Mesenchymal stem cell (in vitro differentiated cells and primary cell): ENCODE measurements at regions not wholly inside any gene's neighbourhood (a gene's known extent, or its start where the extent isn't known, plus 50 kb on each side); places are given as distances from the start of the nearest gene placed in this dataset.

ENCODE experiments used
- DNase-seq: peaks from one replicate; pipeline ENCODE4 v3.0.0-alpha.2; 2013
- H2AFZ ChIP-seq: one replicate; pipeline ENCODE4 v1.6.1; 2013; ENCODE audit warnings: low read depth, mild to moderate bottlenecking, control low read depth, inconsistent platforms, low read length, moderate library complexity
- H2AK5ac ChIP-seq: 2 replicates; pipeline ENCODE4 v1.6.1; 2013; ENCODE audit warnings: low read length, moderate library complexity, mild to moderate bottlenecking, inconsistent platforms; ENCODE audit not compliant: severe bottlenecking
- H2BK120ac ChIP-seq: one replicate; pipeline ENCODE4 v1.6.1; 2013; ENCODE audit warnings: low read depth, mild to moderate bottlenecking, inconsistent platforms, low read length, moderate library complexity
- H2BK12ac ChIP-seq, 2 experiments: one replicate each; pipeline ENCODE4 v1.6.1; 2013; ENCODE audit warnings: inconsistent platforms in 2 of 2, low read length in 2 of 2, mild to moderate bottlenecking in 2 of 2, moderate library complexity in 2 of 2, control low read depth in 1 of 2
- H2BK15ac ChIP-seq: one replicate; pipeline ENCODE4 v1.6.1; 2013; ENCODE audit warnings: mild to moderate bottlenecking, low read depth, inconsistent platforms; ENCODE audit not compliant: poor library complexity, severe bottlenecking
- H2BK5ac ChIP-seq: 2 replicates; pipeline ENCODE4 v1.6.1; 2013; ENCODE audit warnings: low read depth, mild to moderate bottlenecking, low read length, control low read depth, inconsistent platforms; ENCODE audit not compliant: poor library complexity, severe bottlenecking
- H3K14ac ChIP-seq, 2 experiments: one replicate each; pipeline ENCODE4 v1.6.1; 2013; ENCODE audit warnings: inconsistent platforms in 2 of 2, low read length in 2 of 2, control low read depth in 1 of 2, mild to moderate bottlenecking in 1 of 2, moderate library complexity in 1 of 2
- H3K18ac ChIP-seq, 2 experiments: one replicate each; pipeline ENCODE4 v1.6.1; 2013; ENCODE audit warnings: inconsistent platforms in 2 of 2, low read length in 2 of 2, control low read depth in 1 of 2, low read depth in 1 of 2, mild to moderate bottlenecking in 1 of 2
- H3K23ac ChIP-seq, 2 experiments: one replicate each; pipeline ENCODE4 v1.6.1; 2013; ENCODE audit warnings: inconsistent platforms in 2 of 2, low read length in 2 of 2, mild to moderate bottlenecking in 2 of 2, moderate library complexity in 2 of 2, control low read depth in 1 of 2
- H3K27ac ChIP-seq: 2 replicates; pipeline ENCODE4 v1.5.1; 2013; ENCODE audit warnings: mild to moderate bottlenecking, moderate library complexity, low read length, control low read depth, inconsistent platforms; ENCODE audit not compliant: poor library complexity, severe bottlenecking
- H3K27me3 ChIP-seq, 2 experiments: 2 replicates each; pipeline versions ENCODE4 v1.6.1 to v1.7.0; 2013; ENCODE audit warnings: low read length in 2 of 2, mild to moderate bottlenecking in 2 of 2, moderate library complexity in 2 of 2, control low read depth in 1 of 2, inconsistent platforms in 1 of 2; ENCODE audit not compliant: control insufficient read depth in 1 of 2, insufficient read depth in 1 of 2
- H3K36me3 ChIP-seq, 2 experiments: 2 replicates each; pipeline versions ENCODE4 v1.6.1 to v1.7.0; 2013; ENCODE audit warnings: low read length in 2 of 2, control low read depth in 1 of 2, inconsistent platforms in 1 of 2, low read depth in 1 of 2, mild to moderate bottlenecking in 1 of 2; ENCODE audit not compliant: insufficient read depth in 2 of 2, control insufficient read depth in 1 of 2
- H3K4ac ChIP-seq, 2 experiments: one replicate each; pipeline ENCODE4 v1.6.1; 2013; ENCODE audit warnings: inconsistent platforms in 2 of 2, low read length in 2 of 2, mild to moderate bottlenecking in 2 of 2, moderate library complexity in 2 of 2, control low read depth in 1 of 2, low read depth in 1 of 2
- H3K4me1 ChIP-seq: 2 replicates; pipeline ENCODE4 v1.6.1; 2013; ENCODE audit warnings: low read depth, low read length, control low read depth; ENCODE audit not compliant: control insufficient read depth, insufficient read depth
- H3K4me2 ChIP-seq: 2 replicates; pipeline ENCODE4 v1.6.1; 2013; ENCODE audit warnings: low read length, mild to moderate bottlenecking, inconsistent platforms; ENCODE audit not compliant: poor library complexity, severe bottlenecking
- H3K4me3 ChIP-seq, 2 experiments: 2 replicates each; pipeline versions ENCODE4 v1.5.1 to v1.7.0; 2013; ENCODE audit warnings: low read length in 2 of 2, mild to moderate bottlenecking in 2 of 2, control low read depth in 1 of 2, low read depth in 1 of 2; ENCODE audit not compliant: insufficient read depth in 1 of 2
- H3K79me1 ChIP-seq: replicated peaks from 2 replicates; pipeline ENCODE4 v1.6.1; 2013; ENCODE audit warnings: mild to moderate bottlenecking, control low read depth, low read length, inconsistent platforms; ENCODE audit not compliant: poor library complexity, severe bottlenecking
- H3K9ac ChIP-seq: 2 replicates; pipeline ENCODE4 v1.7.0; 2013; ENCODE audit warnings: mild to moderate bottlenecking, low read length, moderate library complexity
- H3K9me3 ChIP-seq: 2 replicates; pipeline ENCODE4 v1.7.0; 2013; ENCODE audit warnings: mild to moderate bottlenecking, low read length; ENCODE audit not compliant: control insufficient read depth
- H4K8ac ChIP-seq: one replicate; pipeline ENCODE4 v1.6.1; 2013; ENCODE audit warnings: inconsistent platforms, mild to moderate bottlenecking, low read length, moderate library complexity
- H4K91ac ChIP-seq: one replicate; pipeline ENCODE4 v1.6.1; 2013; ENCODE audit warnings: mild to moderate bottlenecking, low read length, inconsistent platforms
- WGBS: methylation state at CpG from one replicate; pipeline ENCODE4 v1.1.7; 2013; ENCODE audit warnings: mixed read lengths; 5-methylcytosine and 5-hydroxymethylcytosine counted together

- Histone ChIP-seq H3K4me1 (peaks cover 1% of the 10 kb centered on the region), H3K27ac (no peak overlapping the region), H2BK12ac (no peak overlapping the region), H4K91ac (no peak overlapping the region), H3K4me2 (no peak overlapping the region), H3K9me3 (no peaks in the 10 kb centered on the region), H3K4me3 (no peak overlapping the region), H3K18ac (no peak overlapping the region), H2AK5ac (no peak overlapping the region), H2AFZ (no peak overlapping the region), H3K14ac (no peak overlapping the region), H2BK5ac (no peak overlapping the region), H2BK120ac (no peak overlapping the region), H3K36me3 (no peaks in the 10 kb centered on the region), H3K9ac (no peak overlapping the region), H3K23ac (no peak overlapping the region), H3K79me1 (peaks cover 3% of the 10 kb centered on the region), H3K4ac (no peak overlapping the region), H4K8ac (no peak overlapping the region), H2BK15ac (no peak overlapping the region), H3K27me3 (no peaks in the 10 kb centered on the region)
- DNase-seq: no peak
These were observed 275.9 kb downstream of the CDH20 start for GRCh38 chr18:61609131-61609530.

- WGBS: 57% methylated on average over 1 of the region's 1 CpG
- H2BK15ac ChIP-seq: no peak overlapping the region
These were observed 275.1 kb downstream of the CDH20 start for GRCh38 chr18:61608316-61608715.

GRCh38 chr18:61607867-61608266, 274.6 kb downstream of the CDH20 start:
- peak; percentile 8 for DNase-seq
- Histone ChIP-seq H3K36me3 (no peaks in the 10 kb centered on the region), H3K18ac (no peak overlapping the region), H3K79me1 (peaks cover 8% of the 10 kb centered on the region), H3K23ac (no peak overlapping the region), H2AFZ (no peak overlapping the region), H4K91ac (no peak overlapping the region), H4K8ac (no peak overlapping the region), H3K4me1 (peaks cover 1% of the 10 kb centered on the region), H2BK12ac (no peak overlapping the region), H2BK5ac (no peak overlapping the region), H2BK120ac (peak overlapping the region; percentile 27), H3K4me3 (no peak overlapping the region), H3K9ac (no peak overlapping the region), H3K4me2 (no peak overlapping the region), H2AK5ac (peak overlapping the region; percentile 46), H3K27me3 (no peaks in the 10 kb centered on the region), H3K4ac (peak overlapping the region in 1 of 2 experiments; percentile 24), H2BK15ac (no peak overlapping the region), H3K9me3 (no peaks in the 10 kb centered on the region), H3K27ac (peak overlapping the region; percentile 11), H3K14ac (no peak overlapping the region)
- 90% methylated on average over 2 of the region's 2 CpGs for WGBS

More at GRCh38 chr18:61608316-61608715, 275.1 kb downstream of the CDH20 start:
- no peak overlapping the region for H4K8ac ChIP-seq
- H3K27ac ChIP-seq: no peak overlapping the region
- H3K79me1 ChIP-seq: peaks cover 6% of the 10 kb centered on the region
- no peak overlapping the region for H2BK120ac ChIP-seq
- no peak overlapping the region for H3K23ac ChIP-seq
- no peak overlapping the region for H3K9ac ChIP-seq
- no peak overlapping the region for H3K14ac ChIP-seq
- no peaks in the 10 kb centered on the region for H3K9me3 ChIP-seq
- no peak overlapping the region for H3K4me2 ChIP-seq
- DNase-seq: peak; percentile 43
- no peak overlapping the region for H4K91ac ChIP-seq
- H2AFZ ChIP-seq: no peak overlapping the region
- H3K4me3 ChIP-seq: no peak overlapping the region
- no peaks in the 10 kb centered on the region for H3K27me3 ChIP-seq
- no peak overlapping the region for H2BK5ac ChIP-seq
- no peak overlapping the region for H3K18ac ChIP-seq
- H2BK12ac ChIP-seq: no peak overlapping the region
- peak overlapping the region; percentile 21 for H2AK5ac ChIP-seq
- H3K36me3 ChIP-seq: no peaks in the 10 kb centered on the region
- peaks cover 1% of the 10 kb centered on the region for H3K4me1 ChIP-seq
- no peak overlapping the region for H3K4ac ChIP-seq

GRCh38 chr18:61606759-61607158, 273.5 kb downstream of the CDH20 start:
- WGBS: 0% methylated on average over 5 of the region's 5 CpGs
- Histone ChIP-seq H4K91ac (no peak overlapping the region), H3K23ac (no peak overlapping the region), H3K14ac (peak overlapping the region in 1 of 2 experiments; percentile 3), H2AK5ac (peak overlapping the region; percentile 9), H2AFZ (no peak overlapping the region), H3K18ac (peak overlapping the region; percentile 89 to 97), H3K4me2 (peak overlapping the region; percentile 91), H4K8ac (no peak overlapping the region), H3K4me1 (peaks cover 3% of the 10 kb centered on the region), H3K4me3 (peak overlapping the region; percentile 47 to 76), H2BK120ac (peak overlapping the region; percentile 57), H3K9ac (peak overlapping the region; percentile 68), H2BK5ac (peak overlapping the region; percentile 91), H3K27me3 (no peaks in the 10 kb centered on the region), H3K4ac (peak overlapping the region in 1 of 2 experiments; percentile 92), H3K9me3 (no peaks in the 10 kb centered on the region), H3K27ac (peak overlapping the region; percentile 82), H3K79me1 (peaks cover 8% of the 10 kb centered on the region), H2BK15ac (no peak overlapping the region), H3K36me3 (no peaks in the 10 kb centered on the region), H2BK12ac (peak overlapping the region in 1 of 2 experiments; percentile 10)
- DNase-seq: peak; percentile 91
